GM12872 (cell line): ENCODE measurements at regions not wholly inside any gene's neighbourhood (a gene's known extent, or its start where the extent isn't known, plus 50 kb on each side); places are given as distances from the start of the nearest gene placed in this dataset.

ENCODE experiments used
- TF ChIP-seq, protein P1 (sequence below): IDR thresholded peaks from 3 replicates; pipeline ENCODE4 v1.5.1; 2011; ENCODE audit warnings: low read depth, mild to moderate bottlenecking, low read length, moderate library complexity; ENCODE audit not compliant: insufficient read depth

DNA sequence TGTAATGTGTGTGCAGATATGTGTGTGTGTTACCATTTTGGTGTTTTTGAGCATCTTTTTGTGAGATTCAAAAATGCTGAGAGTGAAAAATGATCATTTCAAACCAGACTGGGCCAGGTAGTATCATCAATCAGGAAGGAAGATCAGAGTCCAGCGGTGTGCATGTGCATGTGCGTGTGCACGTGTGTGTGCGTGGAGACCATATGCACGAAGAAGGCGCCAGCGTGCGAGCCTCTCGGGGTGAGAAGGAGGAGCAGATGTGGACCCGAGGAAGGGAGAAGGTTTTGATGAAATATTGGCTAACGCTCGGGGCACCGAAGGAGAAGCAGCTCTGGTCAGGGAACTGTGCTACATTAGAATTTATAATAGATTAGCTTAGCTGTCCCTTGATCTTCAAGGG, 516.4 kb downstream of the CCDC171 start:
- TF ChIP-seq, protein P1, sequence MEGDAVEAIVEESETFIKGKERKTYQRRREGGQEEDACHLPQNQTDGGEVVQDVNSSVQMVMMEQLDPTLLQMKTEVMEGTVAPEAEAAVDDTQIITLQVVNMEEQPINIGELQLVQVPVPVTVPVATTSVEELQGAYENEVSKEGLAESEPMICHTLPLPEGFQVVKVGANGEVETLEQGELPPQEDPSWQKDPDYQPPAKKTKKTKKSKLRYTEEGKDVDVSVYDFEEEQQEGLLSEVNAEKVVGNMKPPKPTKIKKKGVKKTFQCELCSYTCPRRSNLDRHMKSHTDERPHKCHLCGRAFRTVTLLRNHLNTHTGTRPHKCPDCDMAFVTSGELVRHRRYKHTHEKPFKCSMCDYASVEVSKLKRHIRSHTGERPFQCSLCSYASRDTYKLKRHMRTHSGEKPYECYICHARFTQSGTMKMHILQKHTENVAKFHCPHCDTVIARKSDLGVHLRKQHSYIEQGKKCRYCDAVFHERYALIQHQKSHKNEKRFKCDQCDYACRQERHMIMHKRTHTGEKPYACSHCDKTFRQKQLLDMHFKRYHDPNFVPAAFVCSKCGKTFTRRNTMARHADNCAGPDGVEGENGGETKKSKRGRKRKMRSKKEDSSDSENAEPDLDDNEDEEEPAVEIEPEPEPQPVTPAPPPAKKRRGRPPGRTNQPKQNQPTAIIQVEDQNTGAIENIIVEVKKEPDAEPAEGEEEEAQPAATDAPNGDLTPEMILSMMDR, result no peak

DNA sequence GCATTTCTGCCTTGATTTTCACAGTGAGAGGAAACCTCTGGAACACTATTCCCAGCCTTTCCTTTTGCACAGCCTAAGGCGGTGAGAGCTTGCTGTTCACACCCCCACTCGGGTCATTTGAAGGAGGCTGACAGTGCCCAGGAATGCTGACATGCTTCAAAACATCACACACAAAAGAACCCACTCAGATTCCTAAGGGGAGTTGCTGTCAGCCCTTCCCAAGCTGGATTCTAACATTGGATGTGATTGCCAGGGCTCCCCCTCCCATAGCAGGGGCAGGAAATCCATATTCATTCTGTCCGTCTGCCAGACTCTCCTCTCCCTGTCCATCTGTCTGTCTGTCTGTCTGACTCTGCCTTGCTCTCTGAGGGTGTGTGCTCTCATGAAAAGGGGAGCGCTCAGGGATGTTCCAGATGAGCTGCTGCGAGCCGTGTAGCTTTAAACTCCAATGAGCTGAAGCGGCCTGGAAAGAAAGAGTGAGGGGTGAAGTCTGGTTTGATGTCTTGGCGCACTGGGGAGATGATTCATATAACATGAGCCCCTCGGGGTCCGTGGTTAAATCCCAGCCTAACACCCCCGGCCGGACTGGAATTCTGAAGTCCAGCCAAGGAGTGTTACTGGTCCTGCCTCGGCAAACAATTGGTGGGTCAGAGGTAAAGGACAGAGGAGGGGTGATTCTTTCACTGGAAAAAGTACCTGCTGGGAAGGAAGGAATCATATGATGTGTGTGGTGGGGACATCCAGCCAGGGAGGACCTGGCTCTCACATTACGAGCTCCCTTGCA, 517.0 kb downstream of the CCDC171 start:
- TF ChIP-seq, protein P1, result no peak

DNA sequence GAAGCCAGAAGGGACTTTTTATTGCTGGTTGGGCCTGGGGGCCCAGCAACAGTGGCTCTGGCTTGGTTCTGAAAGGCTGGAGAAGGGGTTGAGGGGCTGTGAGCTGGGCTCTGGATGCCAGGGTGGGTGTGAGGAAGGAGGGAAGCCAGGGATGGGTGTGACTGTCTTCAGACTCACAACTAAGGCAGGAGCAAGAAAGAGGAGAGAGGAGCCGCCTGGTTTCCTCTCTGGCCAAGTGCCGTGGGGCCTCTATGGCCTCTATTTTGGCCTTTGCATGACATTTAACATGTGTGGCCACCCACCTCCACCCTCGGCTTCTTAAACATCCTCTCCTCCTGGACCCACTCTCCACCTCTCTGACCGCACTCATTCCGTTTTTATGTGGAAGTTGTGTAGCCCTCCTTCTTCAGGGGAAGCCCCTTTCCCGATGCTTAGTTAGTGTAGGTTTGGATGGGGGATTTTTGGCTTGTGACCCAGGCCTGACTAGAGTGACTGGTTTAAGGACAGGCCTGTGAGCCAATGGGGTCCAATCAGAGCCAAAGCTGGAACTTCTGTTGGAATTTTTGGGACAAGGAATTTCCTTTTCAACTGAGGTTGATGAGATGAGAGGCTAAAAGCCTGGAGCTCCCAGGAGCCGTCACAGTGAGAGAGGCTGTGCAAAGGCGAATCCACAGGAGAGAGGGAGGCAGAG, 517.8 kb downstream of the CCDC171 start:
- TF ChIP-seq, protein P1, result no peak

DNA sequence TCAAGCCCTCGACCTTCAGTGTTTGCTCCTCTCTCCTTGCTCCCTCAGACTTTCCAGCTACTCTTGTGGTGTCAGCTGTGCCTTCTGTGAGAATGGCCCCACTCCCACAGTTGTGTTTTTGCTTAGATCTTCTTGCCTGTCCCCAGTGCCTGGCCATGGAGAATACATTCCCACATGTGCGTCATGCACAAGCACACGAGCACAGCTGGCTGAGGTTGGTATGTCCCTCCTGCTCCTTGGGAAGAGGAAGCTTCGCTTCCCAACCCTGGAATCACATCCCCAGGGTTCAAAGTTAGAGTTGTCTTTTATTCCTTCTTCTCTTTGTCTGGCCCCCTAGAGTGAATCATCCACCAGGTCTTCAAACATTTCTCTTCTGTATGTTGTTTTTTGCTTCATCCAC, 518.6 kb downstream of the CCDC171 start:
- TF ChIP-seq, protein P1, result no peak

DNA sequence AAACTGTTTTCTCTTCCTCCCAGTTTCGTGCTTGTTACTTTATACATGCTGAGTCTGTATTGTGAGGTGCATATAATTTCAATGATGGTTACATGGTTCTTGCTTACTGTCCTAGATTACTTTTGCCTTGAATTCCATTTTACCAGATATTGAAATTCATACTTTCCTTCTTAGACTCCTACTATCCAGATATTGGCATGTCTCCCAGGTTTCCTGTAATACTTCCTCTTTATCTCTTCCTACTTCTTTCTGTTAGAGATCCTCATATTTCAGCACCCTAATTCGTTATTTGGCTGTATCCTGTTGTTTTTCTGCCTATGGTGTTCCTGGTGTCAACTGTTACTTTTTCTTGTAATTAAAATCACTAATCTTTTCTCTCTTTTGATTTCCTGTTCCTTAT, 522.1 kb downstream of the CCDC171 start:
- TF ChIP-seq, protein P1, result no peak

DNA sequence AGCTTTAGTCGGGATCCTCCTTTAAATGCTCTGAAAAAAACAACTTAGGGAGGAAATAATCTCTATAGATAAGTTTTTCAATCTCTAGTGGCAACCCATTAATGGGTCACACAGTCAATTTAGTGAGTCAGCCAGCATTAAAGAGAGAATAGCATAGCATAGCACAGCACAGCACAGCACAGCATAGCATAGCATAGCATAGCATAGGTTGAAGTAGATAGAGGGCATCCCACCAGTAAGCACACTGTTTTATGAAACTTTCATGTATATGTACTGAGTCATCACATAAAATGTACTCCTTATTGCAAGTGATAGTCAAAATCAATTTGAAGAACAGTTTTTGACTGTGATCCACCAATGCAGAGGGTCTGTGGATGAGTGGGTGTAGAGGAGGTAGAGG, 522.9 kb downstream of the CCDC171 start:
- TF ChIP-seq, protein P1, result no peak

DNA sequence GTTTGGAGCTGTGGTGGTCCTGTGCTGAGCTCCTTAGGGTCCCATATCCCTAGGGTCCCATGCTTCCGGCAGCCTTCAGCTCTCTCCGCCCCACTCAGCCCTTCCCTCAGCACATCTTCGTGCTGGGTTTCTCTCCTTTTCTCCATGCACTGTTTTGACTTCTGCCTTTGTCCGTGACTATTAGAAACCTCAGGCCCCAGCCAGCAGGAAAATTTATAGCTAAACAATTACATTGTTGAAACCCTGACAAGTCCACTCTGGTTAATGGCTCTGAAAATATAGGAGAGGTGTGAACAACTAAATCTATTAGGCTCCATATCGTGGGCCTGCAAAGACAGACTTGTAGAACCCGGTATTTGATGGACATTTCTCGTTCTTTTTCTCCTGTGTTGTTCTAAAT, 523.7 kb downstream of the CCDC171 start:
- TF ChIP-seq, protein P1, result no peak
